HEK293 (cell line): ENCODE measurements at regions not wholly inside any gene's neighbourhood (a gene's known extent, or its start where the extent isn't known, plus 50 kb on each side); places are given as distances from the start of the nearest gene placed in this dataset.

Experiments used
- CTCF ChIP-seq: fragments of 450-650 bp; formaldehyde crosslinking; IDR thresholded peaks from 2 replicates; pipeline ENCODE4 v1.5.1; 2016; ENCODE audit warnings: missing biosample characterization, missing genetic modification characterization
- PBX3 ChIP-seq: sonication (generic); formaldehyde crosslinking; IDR thresholded peaks from 2 replicates; pipeline ENCODE4 v1.8.1; 2022; ENCODE audit warnings: mild to moderate bottlenecking, moderate library complexity, missing genetic modification reagents
- PRDM2 ChIP-seq: fragments of 450-650 bp; formaldehyde crosslinking; IDR thresholded peaks from 2 replicates; pipeline ENCODE4 v1.5.1; 2016; ENCODE audit warnings: missing biosample characterization, missing genetic modification characterization, borderline replicate concordance
- SALL2 ChIP-seq: fragments of 450-650 bp; formaldehyde crosslinking; IDR thresholded peaks from 2 replicates; pipeline ENCODE4 v1.5.0; 2017; ENCODE audit warnings: missing biosample characterization, mild to moderate bottlenecking, missing genetic modification characterization, borderline replicate concordance
- ZBTB1 ChIP-seq: fragments of 450-650 bp; formaldehyde crosslinking; IDR thresholded peaks from 2 replicates; pipeline ENCODE4 v1.5.1; 2016; ENCODE audit warnings: missing biosample characterization, missing genetic modification characterization
- ZNF175 ChIP-seq: fragments of 450-650 bp; formaldehyde crosslinking; IDR thresholded peaks from 2 replicates; pipeline ENCODE4 v1.5.1; 2016; ENCODE audit warnings: missing biosample characterization, missing genetic modification characterization
- ZNF311 ChIP-seq: fragments of 450-650 bp; formaldehyde crosslinking; IDR thresholded peaks from 2 replicates; pipeline ENCODE4 v1.5.1; 2017; ENCODE audit warnings: missing biosample characterization, missing genetic modification characterization, borderline replicate concordance
- ZSCAN23 ChIP-seq: fragments of 450-650 bp; formaldehyde crosslinking; IDR thresholded peaks from 2 replicates; pipeline ENCODE4 v1.5.1; 2016; ENCODE audit warnings: missing biosample characterization, missing genetic modification characterization

GRCh38 chrX:148290931-148291330, 209.5 kb upstream of the AFF2 start:
- TF ChIP-seq PRDM2 (tag by site-specific recombination), result no peak
- no peak for TF ChIP-seq PBX3 (CRISPR knock-in tag)
- TF ChIP-seq CTCF (tag by site-specific recombination), result no peak
- no peak for TF ChIP-seq ZNF175 (tag by site-specific recombination)
- no peak for TF ChIP-seq SALL2
- no peak for TF ChIP-seq ZSCAN23
- TF ChIP-seq ZNF311, result no peak
- no peak for TF ChIP-seq ZBTB1 (tag by site-specific recombination)
